IPS DF 4.7 (cell line): ENCODE measurements at regions not wholly inside any gene's neighbourhood (a gene's known extent, or its start where the extent isn't known, plus 50 kb on each side); places are given as distances from the start of the nearest gene placed in this dataset.

Source experiments
- DNase-seq: peaks from one replicate; pipeline ENCODE4 v3.0.0-alpha.2; 2013; ENCODE audit warnings: low spot score; ENCODE audit errors: extremely low read depth

DNA sequence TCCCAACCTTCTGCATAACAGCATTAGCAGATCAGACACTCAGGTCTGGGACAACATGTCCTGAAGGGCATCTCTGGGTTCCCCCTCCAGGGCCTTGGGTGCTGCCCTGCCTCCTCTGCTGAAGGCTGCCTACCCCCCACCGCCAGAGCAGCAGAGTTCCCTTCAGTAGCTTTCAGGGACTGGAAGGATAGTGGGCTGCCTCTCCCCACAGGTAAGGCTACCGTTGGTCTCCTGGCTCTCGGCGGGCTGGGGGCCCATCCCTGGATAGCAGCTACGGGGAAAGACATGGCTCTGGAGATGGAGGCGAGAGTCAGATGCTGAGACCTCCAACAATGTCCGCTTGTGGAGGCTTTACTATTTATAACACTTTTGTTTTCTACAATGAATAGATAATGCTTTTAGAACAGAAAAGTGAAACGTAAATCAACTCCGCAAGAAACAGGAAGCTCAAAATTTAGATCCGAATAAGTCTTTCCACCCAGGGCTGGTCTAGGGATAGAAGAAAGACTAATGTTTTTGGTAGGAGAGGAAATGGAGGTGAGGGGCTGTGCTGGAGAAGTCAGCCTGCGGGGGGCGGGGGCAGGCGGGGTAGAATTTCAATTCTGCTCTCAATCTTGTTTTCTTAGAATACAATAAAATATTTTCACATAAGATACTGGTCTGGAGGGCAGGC is 58.4 kb downstream of the ARL4C start:
- DNase-seq, result no peak

DNA sequence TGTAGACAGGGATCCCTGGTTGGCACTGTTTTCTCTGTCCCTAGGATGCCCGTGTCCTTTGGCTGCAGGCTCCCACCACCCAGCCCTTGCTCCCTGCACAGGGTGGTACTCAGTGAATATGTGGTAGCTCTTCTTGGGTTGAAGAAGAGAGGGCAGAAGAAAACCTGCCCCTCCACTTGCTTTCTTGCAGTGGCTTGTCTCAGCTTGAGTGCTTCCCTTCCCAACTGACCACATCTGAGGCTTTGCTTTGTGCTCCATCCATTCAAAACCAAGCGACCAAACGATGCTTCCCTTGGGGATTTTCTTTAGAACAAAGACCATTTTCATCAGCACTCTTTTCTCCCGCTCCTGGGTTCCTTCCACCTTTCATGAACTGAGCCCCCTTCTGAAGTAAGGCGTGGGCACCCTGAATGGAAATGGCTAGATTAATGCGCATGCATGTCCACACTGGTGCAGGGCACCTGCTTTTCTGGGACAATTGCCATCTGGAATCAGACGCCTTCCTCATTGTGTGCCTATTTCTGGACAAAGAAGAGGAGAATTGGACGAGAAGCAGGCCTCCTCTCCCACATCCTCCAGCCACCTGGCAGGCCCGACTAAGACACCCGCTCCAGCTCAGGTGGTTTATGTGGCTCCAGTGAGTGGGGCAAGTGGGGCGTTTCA is 59.1 kb downstream of the ARL4C start:
- DNase-seq, result no peak

DNA sequence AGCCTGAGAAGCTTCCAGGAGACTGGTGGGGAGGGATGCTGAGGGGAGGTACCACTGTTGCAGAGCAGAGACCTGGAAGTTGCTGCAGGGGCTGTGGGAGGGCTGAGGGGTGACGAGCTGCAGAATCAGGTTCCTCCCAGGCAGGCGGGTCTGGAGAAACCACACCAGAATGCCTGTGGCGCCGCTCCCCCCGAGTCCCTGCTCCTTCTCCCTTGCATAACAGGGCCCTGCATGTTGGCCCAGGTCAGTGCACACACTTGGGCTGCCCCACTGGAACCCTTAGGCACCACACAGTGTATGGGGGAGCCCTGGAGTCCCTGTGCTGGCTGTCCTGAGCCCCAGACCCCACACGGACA is 60.4 kb downstream of the ARL4C start:
- no peak for DNase-seq

DNA sequence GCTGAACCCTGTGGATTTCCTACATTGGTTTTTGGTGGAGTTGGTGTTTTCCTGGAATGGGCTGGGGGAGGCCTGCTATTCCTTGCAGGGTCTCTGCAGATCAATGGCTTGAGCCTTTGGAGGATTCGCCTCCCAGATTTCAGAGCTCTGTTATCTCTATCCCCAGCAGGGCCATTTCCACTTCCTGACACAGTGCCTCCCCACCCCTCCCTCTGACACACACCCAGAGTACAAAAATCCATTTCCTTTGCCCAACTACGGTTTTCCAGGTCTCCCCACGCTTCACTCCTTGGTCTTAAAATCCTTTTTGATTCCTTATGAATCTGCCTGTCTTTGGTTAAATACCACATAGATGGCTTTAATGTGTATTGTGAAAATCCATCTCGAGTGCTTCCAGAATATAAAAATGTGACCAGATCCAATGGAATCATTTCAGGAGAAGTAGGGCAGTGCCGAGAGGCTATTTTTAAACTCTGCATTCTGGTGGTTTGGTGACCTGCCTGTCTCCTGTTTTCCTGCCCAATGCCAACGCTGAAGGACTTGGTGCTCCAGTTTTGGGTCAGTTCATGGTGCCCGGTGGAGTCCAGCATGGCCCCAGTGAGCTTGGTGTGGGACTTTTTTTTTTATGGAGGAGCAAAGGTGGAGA is 60.9 kb downstream of the ARL4C start:
- DNase-seq, result no peak

DNA sequence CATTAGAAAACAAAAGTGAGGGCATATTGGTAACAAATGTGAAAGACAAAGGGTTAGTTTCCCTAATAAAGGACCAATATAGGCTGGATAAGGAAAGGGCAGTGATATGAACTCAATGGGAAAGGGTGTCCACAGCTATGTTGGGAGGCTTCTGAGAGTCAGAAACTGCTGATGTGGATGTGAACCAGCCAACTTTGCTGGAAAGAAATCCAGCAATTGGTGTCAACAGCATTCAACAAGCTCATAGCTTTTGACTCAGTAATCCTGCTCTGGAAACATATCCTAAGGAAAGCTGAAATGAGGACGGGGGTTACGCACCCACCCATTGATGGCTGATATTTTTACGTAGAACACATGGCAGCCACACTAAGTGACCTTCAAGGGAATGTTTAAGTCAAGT is 63.7 kb downstream of the ARL4C start:
- DNase-seq, result no peak

DNA sequence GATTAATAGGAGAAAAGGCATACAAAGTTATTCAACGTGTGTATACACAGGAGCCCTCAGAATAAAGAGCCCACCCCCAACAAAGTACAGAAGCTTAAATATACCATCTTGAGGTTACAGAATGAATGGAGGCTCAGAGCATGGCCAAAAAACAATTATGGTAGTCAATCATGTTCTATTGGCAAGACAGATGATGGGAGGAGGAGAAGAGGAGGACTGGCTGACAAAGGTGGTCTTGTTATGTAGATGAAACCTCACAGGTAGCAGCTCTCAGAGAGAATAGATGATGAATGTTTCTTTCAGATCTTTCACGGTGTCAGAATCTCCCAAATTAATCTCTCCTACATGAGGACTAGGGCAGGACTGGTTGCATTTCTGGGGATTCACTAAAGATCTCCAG is 66.0 kb downstream of the ARL4C start:
- DNase-seq, result no peak

DNA sequence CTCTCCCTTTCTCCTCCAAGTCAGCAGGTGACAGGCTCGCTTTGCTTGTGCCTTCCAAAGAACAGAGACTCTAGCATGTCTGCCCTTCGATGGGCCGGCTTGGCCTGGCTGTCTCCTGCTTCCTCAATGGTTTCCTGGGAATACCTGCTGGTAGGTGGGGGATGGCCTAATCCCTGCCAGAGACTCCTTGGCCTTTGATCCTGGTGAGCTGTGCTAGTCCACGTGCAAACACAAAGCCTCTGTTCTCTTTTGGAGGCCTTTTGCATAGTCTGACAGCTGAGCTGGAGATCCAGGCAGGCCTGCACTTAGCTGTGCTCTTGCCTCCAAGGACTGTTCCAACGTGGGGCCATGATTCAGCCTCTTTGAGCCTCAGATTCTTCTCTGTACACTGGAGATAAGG is 67.6 kb downstream of the ARL4C start:
- no peak for DNase-seq

DNA sequence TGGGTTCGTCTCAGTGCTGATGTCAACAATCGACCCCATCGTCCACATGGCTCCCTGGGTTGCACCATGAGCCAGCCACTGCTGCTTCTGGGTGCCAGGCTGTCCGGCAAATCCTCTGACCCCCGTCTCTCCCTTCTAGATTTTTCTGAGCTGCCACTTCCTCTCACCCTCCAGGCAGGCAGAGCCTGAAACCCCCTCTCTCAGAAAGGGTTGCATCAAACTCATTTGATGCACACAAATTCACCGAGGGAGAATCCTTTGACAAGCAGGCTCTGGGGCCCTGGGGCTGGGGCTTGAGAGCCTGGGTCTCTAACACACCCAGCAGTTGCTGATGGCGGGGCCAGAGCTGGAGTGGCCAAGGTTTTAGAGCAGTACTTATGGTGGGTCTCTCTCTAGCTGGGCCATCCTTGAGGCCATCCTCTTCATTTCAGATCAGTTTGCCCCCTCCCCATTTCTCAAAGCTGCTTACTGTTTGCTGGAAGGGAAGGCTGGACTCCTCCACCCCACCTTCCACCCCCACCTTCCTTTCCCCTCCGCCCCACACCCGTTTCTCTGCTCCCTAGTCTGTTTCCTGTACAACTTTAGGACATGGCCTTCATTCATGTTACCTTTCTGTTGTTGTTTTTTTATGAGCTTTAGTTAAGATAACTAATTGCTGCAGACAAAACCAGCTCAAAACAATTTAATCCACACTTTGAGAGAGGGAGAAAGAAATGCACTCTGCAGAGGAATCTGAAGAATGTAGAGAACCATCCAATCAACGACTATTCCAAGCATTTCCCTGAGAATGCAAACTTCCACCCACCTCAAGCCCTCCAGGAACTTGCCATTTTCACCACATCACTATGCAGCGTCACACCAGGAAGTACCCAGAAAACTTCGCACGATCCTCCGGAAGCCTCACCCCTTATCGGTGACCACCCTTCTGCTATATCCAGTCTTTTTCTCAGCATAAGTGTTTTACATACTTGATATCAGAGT is 69.5 kb downstream of the ARL4C start:
- peak; percentile 71 for DNase-seq

DNA sequence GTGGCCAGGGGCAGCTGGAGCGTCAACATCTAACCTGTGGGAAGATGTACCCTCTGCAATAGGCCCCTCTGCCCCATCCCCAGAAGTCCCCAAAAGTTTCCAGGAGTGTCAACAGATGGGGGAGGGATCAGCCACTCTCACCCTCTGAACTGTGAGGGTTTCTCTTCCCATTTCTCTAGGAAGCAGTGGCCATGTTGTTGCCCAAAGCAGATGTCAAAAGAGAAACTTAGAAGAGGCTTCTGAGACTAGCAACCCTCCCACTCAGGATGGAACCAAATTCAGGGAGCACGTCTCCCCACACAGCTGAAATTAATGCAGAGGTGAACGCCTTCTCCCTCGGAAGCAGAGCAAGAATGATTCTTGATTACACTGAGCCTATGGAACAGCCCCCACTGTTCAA is 70.3 kb downstream of the ARL4C start:
- no peak for DNase-seq

DNA sequence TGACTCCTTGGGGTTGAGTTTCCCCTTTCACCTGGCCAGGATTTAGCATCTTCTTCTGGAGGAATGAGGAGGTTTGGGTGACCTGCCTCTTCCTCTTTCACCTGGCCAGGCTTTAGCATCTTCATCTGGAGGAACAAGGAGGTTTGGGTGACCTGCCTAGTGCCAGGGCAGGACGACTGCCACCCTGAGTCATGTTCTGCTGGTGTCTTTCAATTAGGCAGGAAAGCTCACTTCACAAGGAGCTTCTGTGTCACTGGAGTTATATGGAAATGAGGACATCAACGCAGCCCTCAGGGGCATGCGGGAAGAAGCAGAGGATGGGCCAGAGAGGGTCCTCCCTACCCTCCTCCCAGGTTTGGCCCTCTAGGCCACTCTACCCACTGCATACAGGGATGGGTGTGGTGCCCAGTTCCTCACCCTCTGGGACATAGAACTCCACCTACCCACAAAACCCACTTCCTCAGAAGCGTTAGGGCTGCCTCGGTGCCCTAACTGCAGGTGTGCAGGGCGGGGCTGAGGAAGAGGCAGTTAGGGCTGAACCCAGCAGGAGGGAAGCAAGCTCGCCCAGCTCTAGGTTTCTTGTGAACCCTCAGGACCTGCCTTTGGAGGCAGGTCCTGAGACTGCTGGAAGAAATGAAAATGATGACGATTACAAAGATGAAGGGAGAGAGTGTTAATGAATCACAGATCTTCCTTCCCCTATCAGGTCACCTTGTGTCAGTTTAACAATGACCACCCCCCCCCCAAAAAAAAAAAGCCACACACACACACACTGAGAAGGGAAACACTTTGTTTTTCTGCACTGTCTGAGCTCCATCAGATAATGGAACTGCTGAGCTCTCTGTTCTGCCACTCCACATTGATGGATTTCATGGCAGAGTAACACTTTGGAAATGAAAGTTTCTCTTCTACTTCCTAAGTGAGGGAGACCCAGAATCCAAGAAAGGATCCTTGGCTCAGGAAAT is 71.0 kb downstream of the ARL4C start:
- no peak for DNase-seq

DNA sequence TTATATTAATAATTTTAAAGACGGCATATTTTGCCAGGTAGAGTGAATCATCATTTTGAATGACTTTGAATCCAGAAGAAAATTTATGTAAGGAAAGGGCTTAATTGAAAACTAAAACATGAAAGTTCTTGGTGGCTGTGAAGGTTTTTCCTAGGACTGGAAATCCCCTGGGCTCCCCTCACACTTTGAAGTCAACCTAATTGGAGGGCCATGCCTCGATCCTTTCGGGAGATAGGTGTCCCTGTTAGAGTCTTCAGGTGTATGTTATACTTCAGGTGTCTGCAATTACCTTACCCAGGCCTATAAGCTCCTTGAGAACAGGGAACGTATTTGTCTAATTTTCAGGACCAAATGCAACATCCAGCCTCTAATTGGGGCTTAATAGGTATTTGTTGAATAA is 73.0 kb downstream of the ARL4C start:
- no peak for DNase-seq

DNA sequence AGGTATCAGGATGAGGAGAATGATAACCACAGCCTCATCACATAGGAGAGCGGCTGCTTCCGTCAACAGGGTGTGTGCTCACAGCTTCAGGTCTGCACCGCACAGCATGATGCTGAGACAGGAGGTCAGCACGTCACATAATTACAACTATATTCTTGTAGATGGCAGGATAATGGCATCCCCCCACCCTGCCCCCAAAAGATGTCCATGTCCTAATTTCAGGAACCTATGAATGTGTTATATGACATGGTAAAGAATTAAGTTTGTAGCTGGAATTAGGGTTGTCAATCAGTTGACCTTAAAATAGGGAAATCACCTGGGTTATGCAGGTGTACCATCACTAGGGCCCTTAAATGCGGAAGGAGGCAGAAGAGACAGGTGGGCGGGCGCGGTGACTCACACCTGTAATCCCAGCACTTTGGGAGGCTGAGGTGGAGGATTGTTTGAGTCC is 73.9 kb downstream of the ARL4C start:
- no peak for DNase-seq

DNA sequence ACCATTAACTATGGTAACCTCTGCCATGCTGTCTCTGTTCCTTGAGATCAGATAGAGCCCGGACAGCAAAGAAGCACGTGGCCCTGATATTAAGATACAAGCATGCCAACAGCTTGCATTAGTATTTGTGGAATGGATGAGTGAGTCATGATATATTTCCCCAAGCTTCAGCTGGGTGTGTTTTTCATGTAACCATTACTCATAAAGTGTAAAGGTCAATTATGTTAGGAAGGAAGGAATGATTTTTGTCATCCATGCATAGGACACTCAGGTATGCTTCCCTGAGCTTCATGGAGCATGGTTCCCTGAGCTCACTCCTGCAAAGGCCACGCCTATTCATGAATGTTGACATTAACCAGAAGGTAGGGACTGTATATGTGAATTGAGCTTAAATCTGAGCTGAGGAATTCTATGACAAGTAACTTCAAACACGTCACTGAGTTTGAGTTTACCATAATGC is 74.6 kb downstream of the ARL4C start:
- DNase-seq, result no peak

DNA sequence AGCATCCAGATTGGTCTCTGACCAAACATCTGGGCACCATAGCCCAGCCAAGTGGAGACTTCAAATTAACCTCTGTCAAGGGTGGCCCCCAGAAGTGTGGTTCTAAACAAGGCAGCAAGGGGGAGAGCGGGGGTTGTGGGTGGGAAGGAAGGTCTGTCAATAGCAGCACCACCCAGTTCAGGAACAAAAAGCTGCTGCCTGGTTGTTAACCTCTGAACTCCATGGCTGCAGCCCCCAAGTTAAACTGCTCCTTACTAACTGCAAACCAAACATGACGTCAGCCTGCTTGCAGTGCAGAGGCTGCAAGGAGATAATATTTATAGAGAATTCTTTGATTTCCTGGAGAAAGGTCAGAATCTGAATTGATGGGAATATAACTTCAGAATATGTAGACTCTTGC is 76.5 kb downstream of the ARL4C start:
- no peak for DNase-seq

DNA sequence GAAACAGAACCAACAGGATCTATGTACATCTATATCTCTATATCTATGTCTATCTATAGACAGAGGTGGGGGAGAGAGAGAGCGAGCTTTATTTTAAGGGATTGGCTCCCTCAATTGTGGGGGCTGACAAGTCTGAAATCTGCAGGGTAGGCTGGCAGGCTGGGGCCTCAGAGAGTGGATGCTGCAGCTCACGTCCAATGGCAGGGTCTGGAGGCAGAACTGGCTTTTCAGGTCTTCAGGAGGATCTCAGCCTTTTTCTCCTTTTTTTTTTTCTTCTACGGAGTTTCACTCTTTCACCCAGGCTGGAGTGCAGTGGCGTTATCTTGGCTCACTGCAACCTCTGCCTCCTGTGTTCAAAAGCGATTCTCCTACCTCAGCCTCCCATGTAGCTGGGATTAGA is 77.2 kb downstream of the ARL4C start:
- DNase-seq, result no peak

DNA sequence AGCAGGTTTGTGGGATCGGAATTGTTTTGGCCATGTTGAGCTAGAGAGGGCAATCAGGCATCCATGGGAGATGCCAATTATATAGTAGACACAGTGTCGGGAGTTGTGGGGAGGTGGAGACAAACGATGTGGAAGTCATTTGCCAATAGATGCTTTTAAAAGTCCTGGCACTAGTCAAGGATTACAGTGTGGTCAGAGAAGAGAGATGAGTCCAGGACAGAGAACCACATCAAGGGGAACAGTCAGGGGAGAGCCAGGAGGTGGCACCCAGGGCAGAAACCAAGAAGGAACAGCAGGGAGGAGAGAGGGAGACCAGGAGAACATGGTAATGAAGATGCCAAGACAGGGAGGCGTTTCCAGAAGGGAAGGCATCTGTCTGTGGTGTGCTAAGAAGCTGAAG is 81.2 kb downstream of the ARL4C start:
- DNase-seq, result no peak

DNA sequence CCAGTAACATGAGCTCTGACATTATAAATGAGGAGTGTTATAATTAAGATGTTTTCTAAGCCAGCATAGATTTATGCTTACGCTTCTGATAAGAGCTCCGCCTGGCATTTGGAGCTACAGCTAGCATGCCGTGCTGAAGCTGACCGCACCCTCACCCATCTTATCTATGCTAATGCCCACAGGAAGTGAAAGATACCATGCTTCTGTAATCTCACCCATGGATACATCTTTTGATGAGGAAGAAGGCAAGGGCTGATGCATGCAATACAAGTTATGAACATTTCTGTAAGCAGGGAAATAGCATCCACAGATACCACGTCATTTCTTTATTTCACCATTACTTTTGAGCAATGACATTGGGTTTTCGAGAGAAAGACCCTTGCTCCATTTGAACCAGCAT is 82.3 kb downstream of the ARL4C start:
- DNase-seq, result no peak

DNA sequence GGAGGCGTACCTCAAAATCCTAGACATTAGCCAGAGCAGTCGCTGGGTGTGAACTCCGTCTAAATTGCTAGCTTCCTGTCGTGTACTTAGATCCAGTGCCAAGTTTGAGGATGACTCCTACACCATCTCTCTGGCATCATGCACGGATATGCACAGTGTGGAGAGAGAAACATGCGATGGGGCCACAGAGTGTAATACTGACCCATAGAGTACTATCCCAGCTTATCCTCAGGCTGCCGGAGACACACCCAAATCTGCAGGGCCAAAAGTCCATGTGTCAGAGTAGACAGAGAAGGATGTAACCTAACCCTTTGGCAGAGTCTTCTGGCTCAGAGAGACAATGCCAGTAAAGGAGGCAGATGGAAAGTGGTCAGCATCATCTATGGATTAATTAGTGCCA is 84.2 kb downstream of the ARL4C start:
- no peak for DNase-seq

DNA sequence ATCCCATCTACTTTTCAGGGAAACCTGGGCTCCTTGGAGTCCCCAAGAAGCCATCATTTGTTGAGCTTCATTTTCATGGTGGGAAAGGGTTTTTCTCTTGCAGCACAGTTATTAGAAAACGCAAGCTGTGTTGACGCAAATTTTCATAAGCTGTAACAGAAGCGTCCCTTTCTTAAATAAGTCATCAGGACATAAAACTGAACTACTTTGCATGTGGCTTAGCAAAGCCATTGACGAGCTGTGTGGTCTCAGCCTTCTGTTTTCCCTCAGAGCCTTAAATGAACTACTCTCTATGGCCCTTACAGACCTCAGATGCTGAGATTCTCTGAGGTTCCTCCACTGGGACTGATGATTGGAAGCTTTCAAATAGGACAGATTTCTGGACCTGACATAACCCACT is 85.1 kb downstream of the ARL4C start:
- DNase-seq, result no peak

DNA sequence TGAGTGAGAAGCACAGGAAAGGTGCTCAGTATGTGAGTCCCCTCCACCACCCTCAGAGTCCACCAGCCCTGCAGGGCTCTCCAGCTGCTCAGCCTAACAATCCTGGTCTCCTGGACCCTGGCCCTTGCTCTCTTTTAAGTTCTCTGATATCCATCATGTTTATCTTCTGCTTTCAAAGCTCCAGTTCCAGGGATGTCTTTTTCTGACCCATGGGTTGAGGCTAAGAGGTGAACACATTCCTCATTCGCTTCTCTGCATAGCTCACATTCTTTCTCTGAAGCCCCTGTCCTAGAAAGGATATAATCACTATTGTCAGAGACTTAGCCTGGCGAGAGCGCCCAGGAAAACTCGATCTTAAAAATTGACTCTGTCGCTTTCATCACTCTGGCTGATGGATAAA is 86.4 kb downstream of the ARL4C start:
- DNase-seq, result no peak

DNA sequence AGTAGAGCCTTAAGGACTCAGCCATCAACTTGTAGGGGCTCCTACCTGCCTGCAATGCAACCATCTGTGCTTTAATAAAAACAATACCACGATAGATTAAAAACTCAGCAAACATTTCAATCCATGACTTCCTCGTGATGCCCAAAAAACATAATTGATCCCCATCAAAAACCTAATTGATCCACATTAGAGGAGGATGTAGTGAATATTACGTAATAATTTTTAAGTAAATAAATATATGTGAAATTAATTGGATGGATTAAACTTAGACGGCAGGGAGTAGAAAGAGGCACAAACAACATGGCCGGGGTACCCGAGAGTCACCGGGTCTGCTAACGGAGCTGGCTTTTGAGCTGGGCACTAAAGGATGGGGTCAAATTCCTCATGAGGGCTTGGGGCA is 87.3 kb downstream of the ARL4C start:
- no peak for DNase-seq
